GM19397 (cell line): ENCODE measurements at regions not wholly inside any gene's neighbourhood (a gene's known extent, or its start where the extent isn't known, plus 50 kb on each side); places are given as distances from the start of the nearest gene placed in this dataset.

Source experiments
- ATAC-seq: cut with Tn5 transposase; IDR thresholded peaks from one replicate; pipeline ENCODE4 v1.9.1; 2021; ENCODE audit warnings: mild to moderate bottlenecking, moderate library complexity; ENCODE audit not compliant: unreplicated experiment

DNA sequence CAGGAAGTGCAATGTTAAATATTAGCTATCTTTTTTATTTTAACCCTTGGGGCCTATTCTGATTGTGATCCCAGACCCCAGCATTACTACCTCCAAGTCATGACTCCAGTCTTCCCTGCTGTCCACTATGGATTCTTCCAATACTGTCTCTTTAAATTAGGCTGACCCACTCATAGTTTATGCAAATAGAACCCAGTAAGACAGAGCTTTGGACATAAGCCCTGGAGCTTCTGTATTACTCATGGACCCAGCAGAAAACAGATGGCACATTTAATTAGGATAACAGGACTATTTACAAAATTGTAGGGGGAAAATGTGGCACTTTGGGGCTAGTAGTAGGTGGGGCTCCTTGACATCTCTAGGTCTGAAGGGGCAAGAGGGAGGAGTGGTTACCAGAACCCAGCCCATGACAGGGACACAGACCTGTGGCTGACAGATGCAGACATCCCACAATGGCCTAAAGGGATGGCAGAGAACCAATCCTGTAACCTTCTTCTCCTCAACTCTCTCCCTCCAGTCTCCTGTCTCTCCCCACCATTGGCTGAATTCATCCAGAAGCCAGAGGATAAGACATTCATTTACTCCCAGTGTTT, 233.5 kb downstream of the OMA1 start:
- ATAC-seq: no peak

DNA sequence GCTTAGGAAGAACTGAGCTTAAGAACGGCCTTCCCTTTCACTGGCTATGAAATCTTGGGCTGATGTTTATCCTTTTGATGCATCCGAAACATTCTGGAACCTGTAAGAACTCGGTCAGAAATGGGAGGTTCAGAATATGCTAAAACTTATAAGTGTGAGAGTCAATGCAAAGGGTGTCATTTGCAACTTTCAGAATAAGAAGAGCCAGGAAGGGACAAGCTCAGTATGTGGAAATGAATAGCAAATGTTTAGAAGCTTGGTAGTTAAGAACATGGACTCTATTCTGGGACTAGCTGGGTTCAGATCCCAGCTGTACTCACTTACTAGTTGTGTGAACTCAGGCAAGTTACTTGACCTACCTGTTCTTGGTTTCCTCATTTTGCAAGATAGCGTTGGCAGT, 234.1 kb downstream of the OMA1 start:
- no peak for ATAC-seq

DNA sequence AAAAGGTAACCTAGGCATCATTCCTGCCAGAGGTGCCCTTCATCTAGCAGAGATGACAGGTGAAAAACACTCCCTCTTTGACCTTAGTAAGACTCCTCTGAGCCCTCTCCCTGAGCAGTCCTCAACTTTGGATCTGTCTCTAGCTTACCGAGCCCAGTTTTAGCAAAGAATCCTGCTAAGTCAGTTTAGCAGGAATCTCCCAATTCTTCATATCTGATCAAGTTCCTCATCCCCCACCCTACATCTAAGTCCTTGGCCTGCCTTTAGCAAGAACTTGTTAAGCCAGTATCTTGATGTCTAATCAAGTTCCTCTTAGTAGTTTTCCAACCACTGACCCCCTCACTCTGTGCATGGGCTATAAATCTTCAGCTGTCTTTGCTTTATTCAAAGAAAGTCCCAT, 235.6 kb downstream of the OMA1 start:
- no peak for ATAC-seq

DNA sequence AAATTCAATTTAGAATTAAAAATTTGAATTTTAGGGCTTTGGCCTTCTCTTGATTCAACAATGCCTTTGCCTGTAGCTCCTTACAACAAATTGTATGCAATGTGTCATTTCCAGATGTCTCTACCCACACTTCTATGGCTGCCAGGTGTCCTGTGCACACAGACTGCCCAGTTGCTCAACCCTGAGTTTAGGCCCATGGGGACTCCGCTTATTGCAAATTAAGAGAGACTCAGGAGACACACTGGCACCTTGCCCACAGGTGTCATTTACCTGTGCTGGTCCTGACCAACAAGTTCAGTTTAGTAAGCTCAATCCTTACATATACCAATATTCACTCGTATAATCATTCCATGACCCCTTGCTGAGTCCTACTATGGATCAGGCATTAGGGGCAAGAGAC, 236.1 kb downstream of the OMA1 start:
- ATAC-seq: no peak

DNA sequence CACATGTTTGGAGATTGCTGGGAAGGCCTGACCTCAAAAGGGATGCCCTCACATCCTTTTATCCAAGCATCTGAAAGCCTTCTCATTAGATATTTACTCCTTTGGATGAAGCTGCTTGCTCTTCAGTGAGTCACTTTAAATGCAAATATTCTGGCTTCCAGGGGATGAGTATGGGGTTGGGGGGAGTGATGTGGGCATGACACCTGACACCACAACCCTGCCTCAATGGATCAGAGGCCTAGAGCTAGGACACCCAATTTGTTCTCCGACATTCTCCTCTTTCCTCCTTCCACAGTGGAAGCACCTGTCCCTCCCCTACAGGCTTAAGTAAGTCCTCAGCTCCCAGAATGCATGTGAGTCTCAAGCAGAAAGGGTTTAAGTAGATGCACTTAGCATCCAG, 238.3 kb downstream of the OMA1 start:
- ATAC-seq: no peak

DNA sequence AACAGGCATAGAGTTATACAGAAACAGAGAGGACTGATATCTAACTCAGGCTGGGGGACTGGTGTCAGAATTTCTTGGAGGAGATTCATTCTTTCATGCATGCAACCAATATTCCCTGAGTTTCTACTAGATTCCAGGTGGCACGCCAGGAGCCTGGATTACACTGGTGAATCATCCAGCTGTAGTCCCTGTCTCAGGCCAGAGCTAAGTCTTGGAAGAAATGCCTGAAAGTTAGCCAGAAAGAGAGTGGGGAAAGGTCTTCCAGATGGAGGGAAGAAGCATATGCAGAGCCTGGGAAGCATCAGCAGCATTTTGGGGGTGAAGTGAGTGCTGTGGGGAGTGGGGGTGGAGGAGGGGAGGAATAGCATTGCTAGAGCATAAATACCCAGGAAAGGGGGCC, 239.1 kb downstream of the OMA1 start:
- ATAC-seq: no peak

DNA sequence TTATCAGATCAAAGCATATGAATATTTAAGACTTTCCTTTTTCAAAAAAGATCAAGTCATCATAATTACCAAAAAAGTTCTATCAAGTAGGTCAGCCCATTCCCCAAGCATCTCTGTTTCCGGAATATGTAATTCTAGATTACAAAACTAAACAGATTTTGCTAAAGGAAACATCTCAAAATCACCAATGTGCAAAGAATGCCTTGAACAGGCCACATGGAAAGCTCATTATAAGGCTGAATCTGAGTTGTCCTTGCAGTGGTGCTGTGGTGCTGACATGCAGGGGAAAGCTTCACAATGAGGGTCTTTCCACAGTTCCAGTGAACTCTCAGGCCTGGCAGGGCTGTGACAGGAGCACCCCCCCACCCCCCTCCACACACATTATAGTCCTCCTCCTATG, 240.9 kb downstream of the OMA1 start:
- no peak for ATAC-seq

DNA sequence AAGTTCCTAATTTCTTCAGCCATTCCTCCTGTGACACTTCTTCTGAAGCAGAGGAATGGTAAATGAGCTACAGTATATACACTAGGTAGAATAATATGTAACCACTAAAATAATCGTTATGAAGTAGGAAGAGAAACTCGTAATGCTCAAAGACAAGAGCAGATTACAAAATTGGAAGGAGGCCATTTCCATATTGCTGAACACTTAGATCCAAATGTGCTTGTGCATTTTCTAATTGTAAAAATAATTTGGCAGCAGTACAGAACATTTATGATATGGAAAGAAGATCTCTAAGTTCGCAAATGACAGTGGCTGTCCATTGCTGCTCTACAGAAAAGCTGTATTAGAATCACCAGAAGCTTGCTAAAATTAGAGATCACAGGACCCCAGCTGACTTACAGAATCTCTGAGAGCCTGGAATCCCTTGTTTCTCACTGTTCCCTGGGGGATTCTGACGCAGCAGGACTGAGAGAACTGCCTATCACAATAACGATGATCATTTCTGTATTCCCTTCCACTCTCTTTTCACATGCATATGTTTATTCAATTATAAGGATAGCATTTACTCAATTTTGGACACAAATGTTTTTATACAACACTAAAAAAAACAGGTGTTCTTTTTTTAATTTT, 242.1 kb downstream of the OMA1 start:
- no peak for ATAC-seq

DNA sequence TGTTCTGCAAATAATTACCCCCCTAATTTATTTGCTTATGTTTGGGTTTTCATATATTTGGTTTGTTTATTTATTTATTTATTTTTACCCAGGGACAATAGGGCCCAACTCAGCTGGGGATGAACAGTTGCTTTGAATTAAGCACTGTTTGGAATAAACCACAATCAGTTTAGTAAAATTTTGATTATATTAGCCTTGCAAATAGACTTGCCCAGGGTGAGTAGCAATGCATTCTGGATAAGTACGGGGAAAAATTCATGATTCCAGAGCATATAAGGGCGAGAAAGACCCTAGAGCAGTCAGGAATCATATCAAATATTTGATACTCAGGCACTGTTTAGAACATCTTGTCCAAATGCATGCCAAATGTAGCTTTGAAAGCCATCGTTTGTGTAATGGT, 242.7 kb downstream of the OMA1 start:
- no peak for ATAC-seq

DNA sequence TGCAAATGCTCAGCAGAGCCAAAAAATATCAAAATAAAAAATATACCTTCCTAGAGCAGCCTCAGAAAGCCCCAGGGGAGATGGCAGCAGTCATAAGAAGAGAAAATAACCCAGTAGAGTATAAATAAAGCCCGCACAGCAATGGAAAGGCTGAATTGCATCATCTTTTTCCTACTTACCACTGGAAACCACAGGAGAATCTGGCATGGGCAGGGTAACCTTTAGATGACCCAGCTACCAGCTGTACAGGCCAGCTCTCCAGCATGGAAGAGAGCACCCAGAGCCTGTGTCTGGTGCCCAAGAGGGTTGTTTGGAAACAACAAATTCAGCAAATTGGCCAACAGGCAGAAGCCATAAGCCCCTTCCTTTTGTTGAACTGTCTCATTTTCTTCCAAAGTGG, 253.1 kb downstream of the OMA1 start:
- no peak for ATAC-seq

DNA sequence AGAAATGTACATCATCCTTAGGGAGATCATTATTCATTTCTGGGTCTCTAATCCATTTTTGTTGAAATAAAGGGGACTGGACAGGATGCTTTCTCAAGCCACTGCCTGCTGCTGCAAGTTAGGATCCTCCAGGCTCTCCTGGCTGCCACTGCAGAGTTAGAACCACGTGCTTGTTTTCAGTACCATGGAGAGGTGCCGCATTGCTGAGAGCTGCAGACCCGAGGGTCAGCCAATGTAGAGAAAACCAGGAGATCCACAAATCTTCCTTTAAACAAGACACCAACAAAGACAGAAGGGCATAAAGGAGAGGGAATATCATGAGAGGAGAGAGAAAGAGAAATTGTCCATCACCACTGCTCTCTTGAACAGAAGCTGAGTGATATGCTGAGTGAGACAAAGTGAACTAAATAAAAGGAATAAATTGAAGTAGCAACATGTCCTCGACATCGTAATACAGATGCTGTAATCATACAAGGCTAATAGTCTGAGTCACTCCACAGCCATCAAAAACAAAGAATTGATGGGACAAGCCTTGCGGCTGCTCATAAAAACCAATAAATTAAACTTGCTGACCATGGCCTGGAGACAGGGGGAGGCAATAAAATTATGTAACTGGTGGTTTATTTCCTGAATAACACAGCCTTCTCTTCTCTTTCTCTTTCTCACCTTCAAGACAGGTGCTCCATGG, 255.7 kb downstream of the OMA1 start:
- ATAC-seq: no peak

DNA sequence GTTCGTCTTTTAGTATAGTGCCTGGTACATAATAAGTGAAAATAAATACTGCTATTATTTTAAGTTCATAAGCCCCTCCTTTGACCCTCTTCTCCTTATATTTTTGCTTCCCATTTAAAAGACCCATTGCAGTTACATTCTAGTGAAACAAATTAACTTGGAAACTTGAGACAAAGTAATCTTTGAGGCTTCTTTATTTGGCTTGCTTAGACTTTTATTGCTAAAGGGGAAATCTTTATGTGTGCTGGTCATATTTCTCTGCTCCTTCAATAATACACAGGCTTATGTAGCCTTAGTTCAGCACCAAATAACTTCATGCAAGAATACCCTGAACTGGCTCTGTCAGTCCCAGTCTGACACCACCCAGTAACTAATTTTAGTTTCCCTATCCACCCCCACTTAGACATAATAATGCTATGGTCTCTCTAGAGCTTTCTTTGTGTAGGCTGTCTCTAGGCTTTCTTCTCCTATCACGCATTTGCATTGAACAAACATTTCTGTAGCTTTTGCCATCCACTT, 257.8 kb downstream of the OMA1 start:
- no peak for ATAC-seq

DNA sequence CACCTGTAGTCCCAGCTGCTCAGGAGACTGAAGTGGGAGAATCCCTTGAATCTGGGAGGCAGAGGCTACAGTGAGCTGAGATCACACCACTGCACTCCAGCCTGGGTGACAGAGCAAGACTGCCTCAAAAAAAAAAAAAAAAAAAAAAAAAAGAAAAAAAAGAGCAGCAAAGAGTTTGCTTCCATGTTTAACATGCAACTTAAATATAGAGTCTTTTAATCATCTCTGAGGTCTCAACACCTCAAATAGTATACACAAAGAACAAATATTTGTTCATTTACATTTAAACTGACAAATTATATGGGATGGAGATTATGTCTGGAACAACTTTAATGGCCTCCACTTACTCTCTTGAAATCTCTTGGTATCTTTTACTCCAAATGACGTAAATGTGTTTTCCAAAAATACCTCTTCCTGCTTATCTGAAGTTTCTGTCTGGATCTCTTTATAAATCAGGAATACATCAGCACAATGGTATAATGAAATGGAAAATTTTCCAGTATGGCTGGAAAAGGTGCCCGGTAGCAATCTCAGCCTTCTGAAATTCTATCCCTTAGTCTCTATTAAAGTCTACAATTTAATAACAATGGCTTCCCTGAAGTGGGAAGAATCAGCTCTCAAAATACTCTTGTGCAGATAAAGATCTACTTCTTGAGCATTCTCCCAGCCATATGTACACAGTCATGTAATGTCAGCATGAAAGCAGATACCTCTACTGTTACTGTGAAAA, 258.5 kb downstream of the OMA1 start:
- ATAC-seq: no peak

DNA sequence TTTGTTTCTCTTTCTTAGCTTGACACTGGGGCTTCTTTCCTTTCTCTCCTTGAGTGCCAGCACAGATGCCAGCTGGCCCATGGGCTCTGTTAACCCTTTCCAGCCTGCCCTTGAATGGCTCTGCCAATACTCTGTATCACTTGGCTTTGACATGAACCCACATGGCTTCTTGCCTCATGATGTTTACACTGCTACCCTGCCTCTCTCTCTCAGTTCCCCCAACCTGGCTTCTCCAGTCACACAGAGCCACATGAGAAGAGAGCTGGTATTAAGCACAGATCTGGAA, 262.4 kb downstream of the OMA1 start:
- ATAC-seq: no peak

DNA sequence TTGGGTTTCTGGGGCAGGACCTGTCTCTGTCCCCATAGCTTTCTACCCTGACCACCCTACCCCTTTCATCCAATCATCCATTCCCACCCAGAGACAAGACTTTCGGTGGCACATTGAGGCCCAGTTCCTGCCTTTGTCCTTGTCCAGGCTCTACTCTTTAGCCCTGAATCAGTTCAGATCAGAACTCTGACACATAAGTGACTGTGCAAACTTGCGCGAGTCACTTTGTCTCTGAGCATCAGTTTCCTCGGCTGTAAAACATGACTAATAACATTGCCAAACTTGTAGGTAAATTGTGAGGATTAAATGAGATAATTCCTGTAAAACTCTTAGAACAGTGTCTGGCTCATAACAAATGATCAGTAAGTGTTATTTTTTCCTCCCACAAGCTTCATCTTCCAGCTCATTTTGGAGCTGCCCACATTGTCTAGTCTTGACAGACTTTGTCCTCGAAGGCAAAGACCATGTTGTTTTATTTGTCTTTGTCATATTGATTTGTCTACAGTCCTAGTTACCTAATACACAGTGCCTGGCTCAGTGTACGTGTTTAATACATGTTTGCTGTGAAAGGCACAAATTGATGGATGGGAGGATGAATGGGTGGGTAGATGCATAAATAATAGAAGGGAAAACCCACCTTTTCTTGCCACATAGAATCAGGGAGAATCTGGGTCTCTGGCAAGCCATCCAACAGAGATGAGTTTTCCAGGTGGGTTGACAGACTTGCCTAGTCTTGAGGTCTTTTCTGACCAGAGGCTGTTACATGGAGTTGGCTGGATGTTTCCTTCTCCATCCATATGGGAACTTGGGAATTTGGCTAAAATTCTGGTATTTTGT, 262.9 kb downstream of the OMA1 start:
- ATAC-seq: no peak

DNA sequence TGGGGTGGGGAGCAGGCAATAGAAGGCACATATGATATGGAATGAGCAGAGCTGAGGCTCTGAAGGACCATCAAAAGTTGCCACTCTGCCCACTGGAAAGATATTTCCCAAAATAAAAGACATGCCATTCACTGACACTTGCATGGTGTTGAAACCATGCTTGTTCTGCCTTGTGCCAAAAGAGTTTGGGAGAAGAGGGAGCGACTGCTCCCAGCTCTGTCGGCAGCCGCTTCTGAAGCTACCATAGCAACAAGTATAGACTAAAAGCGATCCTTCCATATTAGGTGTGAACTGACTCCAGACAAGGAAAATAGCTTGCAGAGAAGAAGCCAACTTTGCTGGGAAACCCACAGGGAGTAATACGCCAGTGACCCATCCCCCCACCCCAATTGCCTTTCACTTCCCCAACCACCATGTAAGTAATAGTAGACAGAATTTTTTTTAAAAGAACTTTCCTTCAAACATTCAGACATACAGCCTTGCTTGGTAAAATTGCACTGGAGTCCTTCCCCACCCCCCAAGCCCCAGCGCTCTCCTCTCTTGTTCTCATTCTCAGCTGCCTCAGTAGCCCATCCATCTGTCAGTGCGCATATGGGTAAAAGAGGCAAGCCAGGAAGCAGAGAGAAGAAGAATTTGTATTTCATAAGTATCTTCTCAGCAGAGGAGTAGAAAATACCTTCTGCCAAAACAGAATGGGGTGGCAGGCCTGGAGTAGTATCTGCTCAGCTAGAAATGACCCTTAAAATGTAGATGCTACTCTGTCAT, 263.7 kb downstream of the OMA1 start:
- no peak for ATAC-seq

DNA sequence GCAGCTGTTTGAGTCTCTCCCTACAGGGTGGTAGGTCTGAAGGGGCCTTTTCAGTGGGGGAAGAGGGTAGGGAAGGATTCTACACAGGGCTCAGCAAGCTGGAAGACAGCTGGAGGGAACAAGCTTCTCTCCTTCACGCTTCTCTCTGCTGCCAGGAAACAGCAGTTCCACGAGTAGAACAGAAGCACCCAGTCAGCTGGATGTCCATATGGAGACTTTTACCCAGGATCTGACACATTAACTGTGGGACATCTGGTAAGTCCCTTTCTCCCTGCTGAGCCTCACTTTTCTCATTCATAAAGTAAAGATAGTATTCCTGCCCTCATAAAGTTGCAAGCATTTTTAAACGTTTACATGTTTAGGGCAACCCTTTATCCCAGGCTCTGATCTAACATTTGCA, 280.3 kb downstream of the OMA1 start:
- no peak for ATAC-seq

DNA sequence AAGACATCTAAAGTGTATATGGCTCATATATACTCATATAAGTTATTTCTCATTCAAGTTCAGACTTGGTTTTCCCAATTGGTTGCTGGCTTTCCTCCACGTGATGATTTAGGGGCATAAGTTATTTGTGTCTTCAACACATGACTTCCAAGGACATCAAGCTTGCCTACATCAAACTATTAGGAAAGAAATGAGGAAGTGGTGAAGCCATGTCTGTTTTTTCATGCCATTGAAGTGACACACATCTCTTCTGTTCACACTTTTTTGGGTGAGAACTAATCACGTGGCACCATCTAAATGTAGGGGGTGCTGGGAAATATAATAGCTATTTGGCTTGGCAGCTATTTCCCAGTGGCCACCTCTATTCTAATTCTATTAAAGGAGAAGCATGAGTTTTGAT, 282.1 kb downstream of the OMA1 start:
- ATAC-seq: no peak

DNA sequence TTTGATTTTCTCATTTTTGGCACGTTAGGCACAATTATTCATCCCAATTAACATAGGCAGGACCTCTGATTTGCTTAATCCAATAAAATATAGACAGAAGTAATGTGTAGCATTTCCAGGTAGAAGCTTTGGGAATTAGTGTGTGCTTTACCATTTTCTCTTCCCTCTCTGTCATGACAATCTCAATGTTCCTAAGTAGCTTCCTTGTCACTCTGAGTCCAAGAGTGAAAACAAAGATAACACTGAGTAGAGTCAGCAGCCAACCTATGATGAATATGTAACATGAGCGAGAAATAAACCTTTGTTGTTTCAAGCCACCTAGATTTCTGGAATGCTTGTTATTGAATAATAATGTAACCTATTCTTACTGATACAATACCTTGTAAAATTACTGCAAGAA, 283.8 kb downstream of the OMA1 start:
- no peak for ATAC-seq

DNA sequence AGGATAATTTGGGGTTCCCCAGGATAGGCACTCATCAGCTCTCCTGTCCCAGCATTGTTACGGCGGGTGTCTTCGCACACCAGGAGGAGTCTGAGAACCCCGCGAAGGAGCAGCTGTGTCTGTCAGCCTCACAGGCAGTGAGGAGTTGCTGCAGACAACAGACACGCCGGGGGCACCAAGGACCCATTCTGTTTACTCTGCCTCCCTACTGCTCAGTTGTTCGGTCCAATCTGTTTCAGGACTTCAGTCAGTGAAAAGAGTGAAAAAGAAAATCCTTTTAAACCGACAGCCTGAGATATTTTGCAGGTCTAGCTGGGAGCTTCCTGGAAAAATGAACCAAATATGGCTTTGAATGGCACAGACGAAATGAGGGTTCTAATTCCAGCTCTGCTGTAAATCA, 288.4 kb downstream of the OMA1 start:
- ATAC-seq: no peak
